ENCODE measurements at regions not wholly inside any gene's neighbourhood (a gene's known extent, or its start where the extent isn't known, plus 50 kb on each side); places are given as distances from the start of the nearest gene placed in this dataset.

GRCh38 chrX:38886112-38886511, 84.9 kb downstream of the MID1IP1 start:
- no peaks in the 10 kb centered on the region for H3K4me1 Mint-ChIP-seq (ENCODE audit: low read depth, unreplicated experiment)
- intact Hi-C loops (cut with micrococcal nuclease; ENCODE audit: unreplicated experiment), result loop anchor here (10.0 kb wide), 1 partner anchor 71 kb away; no protein-coding TSS in a partner anchor
- no peaks in the 10 kb centered on the region for H3K27me3 ChIP-seq (replicated peaks; ENCODE audit: control insufficient read depth, insufficient read depth, low read length)
- H3K4me1 ChIP-seq, result no peaks in the 10 kb centered on the region
- H3K36me3 ChIP-seq (ENCODE audit: control insufficient read depth, insufficient read depth, low read length), result no peaks in the 10 kb centered on the region
- no TSS peak for BruUV-seq (replicated peaks)
- no peaks in the 10 kb centered on the region for H3K9me3 ChIP-seq
- ChIA-PET POLR2A (interaction anchor here (0.6 kb wide), 1 partner anchor 9 kb away, joined by 3 read pairs; no protein-coding TSS in a partner anchor), CTCF (no interaction called here)
- no peaks in the 10 kb centered on the region for H3K27me3 Mint-ChIP-seq (ENCODE audit: insufficient read depth, unreplicated experiment)
- no peaks in the 10 kb centered on the region for H3K36me3 Mint-ChIP-seq (ENCODE audit: insufficient read depth, unreplicated experiment)
- no peak overlapping the region for H3K4me3 ChIP-seq (ENCODE audit: low read depth, low read length)
- no peaks in the 10 kb centered on the region for H3K9me3 Mint-ChIP-seq (ENCODE audit: unreplicated experiment)
- no peak for TF ChIP-seq CTCF (IDR thresholded peaks at IDR 0.05; ENCODE audit: insufficient read depth in 1 of 2, low read depth in 1 of 2, low read length in 1 of 2, severe bottlenecking in 1 of 2, unreplicated experiment in 1 of 2)
- no peak overlapping the region for H3K4me3 Mint-ChIP-seq (ENCODE audit: unreplicated experiment)
- DNase-seq, result no peak
- H3K27ac Mint-ChIP-seq (ENCODE audit: unreplicated experiment), result no peak overlapping the region

GRCh38 chrX:38887222-38887621, 86.0 kb downstream of the MID1IP1 start:
- no peaks in the 10 kb centered on the region for H3K4me1 ChIP-seq
- BruUV-seq (replicated peaks), result no TSS peak
- no peaks in the 10 kb centered on the region for H3K36me3 Mint-ChIP-seq (ENCODE audit: insufficient read depth, unreplicated experiment)
- no peak overlapping the region for H3K4me3 ChIP-seq (ENCODE audit: low read depth, low read length)
- no peak overlapping the region for H3K4me3 Mint-ChIP-seq (ENCODE audit: unreplicated experiment)
- no peaks in the 10 kb centered on the region for H3K9me3 ChIP-seq
- no peaks in the 10 kb centered on the region for H3K27me3 Mint-ChIP-seq (ENCODE audit: insufficient read depth, unreplicated experiment)
- DNase-seq, result no peak
- intact Hi-C loops (cut with micrococcal nuclease; ENCODE audit: unreplicated experiment), result loop anchor here (10.0 kb wide), 1 partner anchor 72 kb away; no protein-coding TSS in a partner anchor
- H3K36me3 ChIP-seq (ENCODE audit: control insufficient read depth, insufficient read depth, low read length), result no peaks in the 10 kb centered on the region
- H3K27ac Mint-ChIP-seq (ENCODE audit: unreplicated experiment), result no peak overlapping the region
- H3K4me1 Mint-ChIP-seq (ENCODE audit: low read depth, unreplicated experiment), result no peaks in the 10 kb centered on the region
- TF ChIP-seq CTCF (IDR thresholded peaks at IDR 0.05; ENCODE audit: insufficient read depth in 1 of 2, low read depth in 1 of 2, low read length in 1 of 2, severe bottlenecking in 1 of 2, unreplicated experiment in 1 of 2), result no peak
- ChIA-PET CTCF (no interaction called here), POLR2A (no interaction called here)
- no peaks in the 10 kb centered on the region for H3K27me3 ChIP-seq (replicated peaks; ENCODE audit: control insufficient read depth, insufficient read depth, low read length)
- no peaks in the 10 kb centered on the region for H3K9me3 Mint-ChIP-seq (ENCODE audit: unreplicated experiment)

GRCh38 chrX:38890326-38890725, 89.1 kb downstream of the MID1IP1 start:
- Histone ChIP-seq H3K9me3 (no peaks in the 10 kb centered on the region), H3K27me3 (replicated peaks; ENCODE audit: control insufficient read depth, insufficient read depth, low read length) (no peaks in the 10 kb centered on the region), H3K4me3 (ENCODE audit: low read depth, low read length) (no peak overlapping the region), H3K4me1 (no peaks in the 10 kb centered on the region), H3K36me3 (ENCODE audit: control insufficient read depth, insufficient read depth, low read length) (no peaks in the 10 kb centered on the region)
- ChIA-PET CTCF (no interaction called here), POLR2A (no interaction called here)
- DNase-seq, result no peak
- intact Hi-C loops (cut with micrococcal nuclease; ENCODE audit: unreplicated experiment), result no loop called here
- Mint-ChIP-seq H3K4me3 (ENCODE audit: unreplicated experiment) (no peak overlapping the region), H3K36me3 (ENCODE audit: insufficient read depth, unreplicated experiment) (no peaks in the 10 kb centered on the region), H3K4me1 (ENCODE audit: low read depth, unreplicated experiment) (no peaks in the 10 kb centered on the region), H3K9me3 (ENCODE audit: unreplicated experiment) (no peaks in the 10 kb centered on the region), H3K27me3 (ENCODE audit: insufficient read depth, unreplicated experiment) (no peaks in the 10 kb centered on the region), H3K27ac (ENCODE audit: unreplicated experiment) (no peak overlapping the region)
- BruUV-seq (replicated peaks), result no TSS peak
- no peak for TF ChIP-seq CTCF (IDR thresholded peaks at IDR 0.05; ENCODE audit: insufficient read depth in 1 of 2, low read depth in 1 of 2, low read length in 1 of 2, severe bottlenecking in 1 of 2, unreplicated experiment in 1 of 2)

All from Caco-2 (cell line).